Osteocyte (in vitro differentiated cells): ENCODE measurements at regions not wholly inside any gene's neighbourhood (a gene's known extent, or its start where the extent isn't known, plus 50 kb on each side); places are given as distances from the start of the nearest gene placed in this dataset.
"Not testable (repeated sequence)": the region's sequence is repeated elsewhere in the genome, so short reads cannot be mapped to it uniquely, and the experiment has no call there.

Source experiments
- DNase-seq: peaks from one replicate; pipeline ENCODE4 v3.0.0; 2021; ENCODE audit warnings: mixed read lengths; ENCODE audit not compliant: unreplicated experiment; ENCODE audit errors: extremely low spot score
- H3K27ac Mint-ChIP-seq: one replicate; pipeline ENCODE4 v1.8.0; 2021; ENCODE audit warnings: mild to moderate bottlenecking, mixed read lengths; ENCODE audit not compliant: unreplicated experiment
- H3K27me3 Mint-ChIP-seq: one replicate; pipeline ENCODE4 v1.8.0; 2021; ENCODE audit warnings: mixed read lengths; ENCODE audit not compliant: unreplicated experiment
- H3K36me3 Mint-ChIP-seq: one replicate; pipeline ENCODE4 v1.8.0; 2021; ENCODE audit warnings: mixed read lengths; ENCODE audit not compliant: unreplicated experiment
- H3K4me1 Mint-ChIP-seq: one replicate; pipeline ENCODE4 v1.8.0; 2021; ENCODE audit warnings: mixed read lengths; ENCODE audit not compliant: unreplicated experiment
- H3K4me3 Mint-ChIP-seq: one replicate; pipeline ENCODE4 v1.8.0; 2021; ENCODE audit warnings: mild to moderate bottlenecking, moderate library complexity, mixed read lengths; ENCODE audit not compliant: unreplicated experiment
- H3K9me3 Mint-ChIP-seq: one replicate; pipeline ENCODE4 v1.8.0; 2021; ENCODE audit warnings: mixed read lengths; ENCODE audit not compliant: unreplicated experiment
- CTCF ChIP-seq: fragments of 200-600 bp; sonication (generic); IDR thresholded peaks from 2 replicates; pipeline ENCODE4 v1.5.0; 2021; ENCODE audit warnings: antibody characterized with exemption, mild to moderate bottlenecking, moderate library complexity

DNA sequence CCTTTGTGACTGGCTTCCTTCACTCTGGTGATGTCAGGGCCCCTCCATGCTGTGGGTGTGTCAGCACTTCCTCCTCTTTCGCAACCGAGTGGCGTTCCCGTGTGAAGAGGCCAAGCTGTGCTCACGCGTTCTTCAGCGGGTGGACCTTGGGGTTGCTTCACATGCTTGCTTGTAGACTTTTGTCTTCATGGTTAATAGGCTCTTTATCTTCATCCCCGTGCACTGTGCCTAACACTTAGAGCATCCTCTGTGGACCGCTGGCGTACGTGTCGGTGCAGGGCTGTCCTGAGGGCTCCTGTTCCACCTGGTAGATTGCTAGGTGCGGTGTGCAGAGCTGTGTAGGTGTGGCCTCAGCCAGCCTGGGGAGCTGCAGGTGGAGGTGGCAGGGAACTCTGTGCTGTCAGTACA is 182.3 kb downstream of the OR4M2 start:
- no peak for TF ChIP-seq CTCF
- Mint-ChIP-seq H3K36me3 (no peaks in the 10 kb centered on the region), H3K9me3 (peaks cover 18% of the 10 kb centered on the region), H3K27ac (no peak overlapping the region), H3K27me3 (no peaks in the 10 kb centered on the region), H3K4me1 (no peaks in the 10 kb centered on the region), H3K4me3 (no peak overlapping the region)
- DNase-seq = no peak

DNA sequence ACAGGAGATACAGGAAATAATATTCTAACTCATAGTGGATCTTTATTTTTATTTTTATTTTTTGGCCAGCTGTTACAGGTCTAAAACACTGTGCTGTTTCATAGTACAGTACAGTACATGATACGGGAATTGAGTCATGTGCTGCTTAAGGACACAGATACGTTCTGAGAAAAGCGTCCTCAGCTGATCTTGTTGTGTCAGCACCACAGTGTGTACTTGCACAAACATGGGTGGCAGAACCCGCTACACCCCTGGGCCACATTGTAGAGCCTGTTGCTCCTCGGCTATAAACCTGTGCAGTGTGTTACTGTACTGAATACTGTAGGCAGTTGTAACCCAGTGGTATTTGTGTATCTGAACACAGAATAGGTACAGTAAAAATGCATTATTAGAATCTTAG is 183.4 kb downstream of the OR4M2 start:
- no peak for TF ChIP-seq CTCF
- H3K27ac Mint-ChIP-seq = no peak overlapping the region
- DNase-seq = no peak
- H3K27me3 Mint-ChIP-seq = no peaks in the 10 kb centered on the region
- no peak overlapping the region for H3K4me3 Mint-ChIP-seq
- peaks cover 18% of the 10 kb centered on the region for H3K9me3 Mint-ChIP-seq
- H3K36me3 Mint-ChIP-seq = no peaks in the 10 kb centered on the region
- no peaks in the 10 kb centered on the region for H3K4me1 Mint-ChIP-seq

DNA sequence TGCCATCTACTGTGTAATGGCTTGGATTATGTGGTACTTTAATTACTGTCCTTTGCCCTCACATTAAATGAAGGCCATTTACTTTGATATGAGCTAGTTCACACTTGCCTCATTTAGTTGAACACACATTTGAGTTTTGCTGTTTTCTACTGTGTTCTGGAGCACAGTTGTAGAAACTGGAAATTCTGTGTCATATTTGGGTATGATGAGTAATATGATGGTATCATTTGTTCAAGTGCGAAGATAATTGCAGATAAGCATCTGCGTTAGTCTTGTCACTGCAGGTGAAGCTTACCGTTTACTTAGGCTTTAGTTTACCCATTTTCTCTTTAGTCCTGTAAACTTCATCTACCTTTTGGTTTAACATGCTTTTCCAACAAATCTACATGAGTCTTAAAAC is 183.9 kb downstream of the OR4M2 start:
- H3K9me3 Mint-ChIP-seq = peaks cover 18% of the 10 kb centered on the region
- not testable (repeated sequence) for DNase-seq, H3K36me3 Mint-ChIP-seq, H3K27me3 Mint-ChIP-seq, H3K4me3 Mint-ChIP-seq, H3K27ac Mint-ChIP-seq, H3K4me1 Mint-ChIP-seq

DNA sequence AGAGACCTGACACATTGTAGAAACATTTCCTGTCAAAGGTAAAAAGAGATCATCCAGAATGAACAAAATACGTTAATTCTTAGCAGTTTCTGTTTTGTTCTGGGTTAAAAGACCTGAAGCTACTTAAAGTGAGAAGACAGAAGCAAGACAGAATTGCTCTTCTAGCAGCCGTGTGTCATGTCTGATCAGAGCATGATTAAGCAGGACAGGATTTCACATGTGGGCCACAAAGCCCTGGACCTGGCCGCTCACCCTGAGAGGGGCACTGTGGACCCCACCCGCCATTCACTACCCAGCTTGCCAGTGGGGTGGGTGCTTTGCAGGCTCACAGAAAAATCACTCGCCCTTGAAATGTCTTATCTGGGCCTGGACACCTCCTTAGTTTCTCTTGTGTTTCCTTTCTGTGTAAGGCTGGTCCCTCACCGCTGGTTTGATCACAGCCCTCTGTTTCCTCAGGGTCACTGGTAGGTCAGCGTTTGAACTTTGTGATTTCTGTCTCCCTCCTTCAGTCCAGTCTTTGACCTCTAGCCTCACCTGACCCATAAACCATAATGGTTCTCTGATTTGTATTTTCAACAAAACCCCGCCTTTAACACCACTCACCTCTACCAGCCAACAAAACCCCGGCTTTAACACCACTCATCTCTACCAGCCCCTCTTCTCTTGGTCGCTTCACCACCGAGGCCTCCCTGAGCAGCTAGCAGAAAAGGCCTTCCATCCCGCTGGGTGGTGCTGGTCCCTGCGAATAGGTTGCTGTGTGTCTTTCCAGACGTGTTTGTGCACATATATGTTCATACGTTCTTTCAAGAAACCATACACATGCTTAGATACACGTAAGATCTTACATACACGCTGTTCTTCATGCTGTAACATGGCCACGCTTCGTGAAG is 185.0 kb downstream of the OR4M2 start:
- no peak for DNase-seq
- Mint-ChIP-seq H3K4me1 (no peaks in the 10 kb centered on the region), H3K27me3 (no peaks in the 10 kb centered on the region), H3K9me3 (peaks cover 11% of the 10 kb centered on the region), H3K27ac (no peak overlapping the region), H3K36me3 (no peaks in the 10 kb centered on the region), H3K4me3 (no peak overlapping the region)
- TF ChIP-seq CTCF = no peak

- no peaks in the 10 kb centered on the region for H3K4me1 Mint-ChIP-seq
These were observed 185.6 kb downstream of the OR4M2 start for GRCh38 chr15:22265970-22266369.

More at GRCh38 chr15:22265970-22266369, 185.6 kb downstream of the OR4M2 start:
- no peak overlapping the region for H3K27ac Mint-ChIP-seq
- TF ChIP-seq CTCF = no peak
- H3K4me3 Mint-ChIP-seq = no peak overlapping the region
- H3K9me3 Mint-ChIP-seq = peaks cover 11% of the 10 kb centered on the region
- H3K27me3 Mint-ChIP-seq = no peaks in the 10 kb centered on the region
- DNase-seq = no peak
- H3K36me3 Mint-ChIP-seq = no peaks in the 10 kb centered on the region
